ENCODE measurements at regions not wholly inside any gene's neighbourhood (a gene's known extent, or its start where the extent isn't known, plus 50 kb on each side); places are given as distances from the start of the nearest gene placed in this dataset.

DNA sequence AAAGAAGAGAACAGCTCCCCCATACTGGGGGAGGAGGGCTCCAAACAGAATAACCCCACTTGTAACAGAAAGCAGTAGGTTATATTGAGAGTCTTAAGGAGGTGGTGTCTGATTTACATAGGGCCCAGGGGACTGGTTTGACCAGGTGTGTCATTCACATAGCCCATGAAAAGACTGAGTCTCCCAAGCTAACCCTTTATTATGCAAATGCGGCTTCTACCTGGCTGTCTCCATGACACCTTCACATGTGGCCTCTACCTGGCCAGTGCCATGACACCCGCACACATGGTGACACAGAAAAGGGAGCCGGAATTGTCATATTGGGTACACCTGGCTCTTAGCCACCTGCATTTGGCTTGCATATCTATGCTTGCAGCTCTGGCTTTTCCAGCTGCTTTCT lies 1057.2 kb upstream of the PIK3C3 start:
- TF ChIP-seq, protein P1, sequence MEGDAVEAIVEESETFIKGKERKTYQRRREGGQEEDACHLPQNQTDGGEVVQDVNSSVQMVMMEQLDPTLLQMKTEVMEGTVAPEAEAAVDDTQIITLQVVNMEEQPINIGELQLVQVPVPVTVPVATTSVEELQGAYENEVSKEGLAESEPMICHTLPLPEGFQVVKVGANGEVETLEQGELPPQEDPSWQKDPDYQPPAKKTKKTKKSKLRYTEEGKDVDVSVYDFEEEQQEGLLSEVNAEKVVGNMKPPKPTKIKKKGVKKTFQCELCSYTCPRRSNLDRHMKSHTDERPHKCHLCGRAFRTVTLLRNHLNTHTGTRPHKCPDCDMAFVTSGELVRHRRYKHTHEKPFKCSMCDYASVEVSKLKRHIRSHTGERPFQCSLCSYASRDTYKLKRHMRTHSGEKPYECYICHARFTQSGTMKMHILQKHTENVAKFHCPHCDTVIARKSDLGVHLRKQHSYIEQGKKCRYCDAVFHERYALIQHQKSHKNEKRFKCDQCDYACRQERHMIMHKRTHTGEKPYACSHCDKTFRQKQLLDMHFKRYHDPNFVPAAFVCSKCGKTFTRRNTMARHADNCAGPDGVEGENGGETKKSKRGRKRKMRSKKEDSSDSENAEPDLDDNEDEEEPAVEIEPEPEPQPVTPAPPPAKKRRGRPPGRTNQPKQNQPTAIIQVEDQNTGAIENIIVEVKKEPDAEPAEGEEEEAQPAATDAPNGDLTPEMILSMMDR (IDR thresholded peaks at IDR 0.05) = no peak
- TF ChIP-seq POLR2A (IDR thresholded peaks at IDR 0.05) = no peak

Measured in testis (tissue), 2 donors.